Upper lobe of right lung (tissue), 1 donor: ENCODE measurements at regions not wholly inside any gene's neighbourhood (a gene's known extent, or its start where the extent isn't known, plus 50 kb on each side); places are given as distances from the start of the nearest gene placed in this dataset.

Source experiments
- ATAC-seq: fragments of 200-7000 bp; cut with Tn5 transposase; one replicate; pipeline ENCODE4 v1.9.1; 2020; ENCODE audit warnings: mild to moderate bottlenecking, moderate library complexity
- DNase-seq: peaks from one replicate; pipeline ENCODE4 v3.0.0-alpha.2; 2020
- H3K27ac ChIP-seq: fragments of 200-600 bp; one replicate; pipeline ENCODE4 v1.8.0; 2022
- H3K27me3 ChIP-seq: fragments of 200-600 bp; one replicate; pipeline ENCODE4 v1.8.0; 2022; ENCODE audit warnings: mild to moderate bottlenecking
- H3K36me3 ChIP-seq: fragments of 200-600 bp; one replicate; pipeline ENCODE4 v1.8.0; 2022
- H3K4me1 ChIP-seq: fragments of 200-600 bp; one replicate; pipeline ENCODE4 v1.8.0; 2022
- H3K4me3 ChIP-seq: fragments of 200-600 bp; one replicate; pipeline ENCODE4 v1.8.0; 2022; ENCODE audit warnings: mild to moderate bottlenecking
- H3K9me3 ChIP-seq: fragments of 200-600 bp; one replicate; pipeline ENCODE4 v1.8.0; 2022
- CTCF ChIP-seq: fragments of 200-600 bp; IDR thresholded peaks from one replicate; pipeline ENCODE4 v1.8.0; 2022; ENCODE audit warnings: antibody characterized with exemption
- intact Hi-C: fragments of 100-400 bp; cut with DNase I; formaldehyde crosslinking; loops from one replicate; pipeline ENCODE4 v1.11.0; 2022
- donor health status: DM: no; HTN: yes; CAD: no; lungs with severe emphysema.

DNA sequence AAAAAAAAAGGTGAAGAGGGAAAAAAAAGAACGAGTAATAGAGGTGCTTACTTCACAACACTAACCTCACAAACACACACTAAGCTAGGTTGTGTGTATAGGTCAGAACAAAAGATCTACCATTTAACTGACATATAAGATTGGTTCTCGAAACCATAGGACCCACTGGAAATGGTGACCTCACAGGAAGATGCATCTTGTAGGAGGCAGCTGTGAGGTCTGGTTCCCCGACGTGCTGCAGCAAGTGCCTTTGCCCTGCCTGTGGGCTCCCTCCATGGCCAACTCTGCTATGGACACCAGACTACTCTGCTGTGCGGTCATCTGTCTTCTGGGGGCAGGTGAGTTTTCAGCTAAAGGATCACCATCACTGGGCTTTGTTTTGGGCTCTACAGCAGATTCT, 133.8 kb upstream of the PRSS1 start:
- Histone ChIP-seq H3K4me1 (no peaks in the 10 kb centered on the region), H3K27ac (no peak overlapping the region), H3K4me3 (no peak overlapping the region), H3K9me3 (no peaks in the 10 kb centered on the region), H3K36me3 (no peaks in the 10 kb centered on the region), H3K27me3 (peaks cover 8% of the 10 kb centered on the region)
- DNase-seq (no peak), ATAC-seq (no peak)
- TF ChIP-seq CTCF = no peak
- intact Hi-C loops = no loop called here

DNA sequence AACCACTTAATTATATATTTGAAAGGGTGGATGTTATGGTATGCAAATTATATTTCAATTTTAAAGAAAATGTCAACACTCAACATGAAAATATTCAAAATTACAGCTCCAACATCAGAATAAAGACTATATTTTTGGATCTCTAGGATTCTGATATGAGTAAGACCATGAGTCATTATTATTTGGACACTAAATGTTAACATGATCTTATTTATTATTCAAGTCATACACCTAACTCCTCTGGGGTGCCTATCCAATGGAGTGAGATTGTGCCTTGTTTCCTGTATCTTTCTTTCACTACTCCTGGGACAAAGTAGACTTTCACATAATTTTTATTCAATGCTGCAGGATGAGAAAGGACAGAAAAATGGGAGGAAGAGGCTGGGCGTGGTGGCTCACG, 135.2 kb upstream of the PRSS1 start:
- no peak for TF ChIP-seq CTCF
- peaks cover 8% of the 10 kb centered on the region for H3K27me3 ChIP-seq
- H3K27ac ChIP-seq = no peak overlapping the region
- no peak for ATAC-seq
- H3K36me3 ChIP-seq = no peaks in the 10 kb centered on the region
- H3K4me1 ChIP-seq = no peaks in the 10 kb centered on the region
- DNase-seq = no peak
- intact Hi-C loops = no loop called here
- no peaks in the 10 kb centered on the region for H3K9me3 ChIP-seq
- no peak overlapping the region for H3K4me3 ChIP-seq

GRCh38 chr7:142612237-142612881, 136.9 kb upstream of the PRSS1 start:
- no peak for ATAC-seq
- Histone ChIP-seq H3K4me3 (no peak overlapping the region), H3K9me3 (no peaks in the 10 kb centered on the region), H3K36me3 (no peaks in the 10 kb centered on the region), H3K27ac (no peak overlapping the region), H3K27me3 (peaks cover 8% of the 10 kb centered on the region), H3K4me1 (no peaks in the 10 kb centered on the region)
- no peak for TF ChIP-seq CTCF
- intact Hi-C loops = no loop called here
- DNase-seq = no peak

- no peaks in the 10 kb centered on the region for H3K4me1 ChIP-seq
- H3K27ac ChIP-seq = no peak overlapping the region
- intact Hi-C loops = no loop called here
- H3K9me3 ChIP-seq = no peaks in the 10 kb centered on the region
- DNase-seq = no peak
- no peak for TF ChIP-seq CTCF
- peaks cover 8% of the 10 kb centered on the region for H3K27me3 ChIP-seq
- H3K4me3 ChIP-seq = no peak overlapping the region
- no peak for ATAC-seq
- H3K36me3 ChIP-seq = no peaks in the 10 kb centered on the region
Measured at GRCh38 chr7:142611566-142612236, 137.6 kb upstream of the PRSS1 start.

- Histone ChIP-seq H3K4me1 (no peaks in the 10 kb centered on the region), H3K9me3 (no peaks in the 10 kb centered on the region), H3K36me3 (no peaks in the 10 kb centered on the region), H3K27ac (no peak overlapping the region), H3K4me3 (no peak overlapping the region), H3K27me3 (no peaks in the 10 kb centered on the region)
- DNase-seq (no peak), ATAC-seq (no peak)
- TF ChIP-seq CTCF = no peak
- intact Hi-C loops = no loop called here
Measured at GRCh38 chr7:142608630-142609428, 140.4 kb upstream of the PRSS1 start.
